Stimulated activated CD8-positive, alpha-beta memory T cell treated with anti-CD3 and anti-CD28 coated beads, Interleukin-15, amount 100 ng/mL, for 48 hours (primary cell): ENCODE measurements at regions not wholly inside any gene's neighbourhood (a gene's known extent, or its start where the extent isn't known, plus 50 kb on each side); places are given as distances from the start of the nearest gene placed in this dataset.

Experiments used
- DNase-seq, 2 donors: peaks; one replicate each; pipeline ENCODE4 v3.0.0-alpha.2; 2020; ENCODE audit warnings: low read depth in 2 of 2

DNA sequence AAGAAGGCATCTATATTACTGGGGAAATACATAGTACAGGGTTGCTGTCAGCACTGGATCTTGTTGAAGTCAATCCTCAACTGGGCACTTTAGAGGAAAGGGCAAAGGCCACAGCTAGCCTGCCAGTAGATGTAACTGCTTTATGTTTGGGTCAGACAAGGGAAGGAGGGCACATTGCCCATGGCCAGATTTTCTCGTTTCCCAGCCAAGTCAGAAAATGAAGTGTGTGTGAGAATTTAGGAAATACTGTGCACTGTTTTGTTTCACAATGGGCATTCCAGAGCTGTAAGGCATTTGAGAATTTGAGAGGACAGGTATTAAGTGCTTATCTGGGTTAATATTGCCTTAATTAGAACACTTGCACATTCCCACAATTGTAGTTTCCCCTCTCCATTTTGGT is 183.9 kb upstream of the MCHR2 start:
- DNase-seq = no peak

DNA sequence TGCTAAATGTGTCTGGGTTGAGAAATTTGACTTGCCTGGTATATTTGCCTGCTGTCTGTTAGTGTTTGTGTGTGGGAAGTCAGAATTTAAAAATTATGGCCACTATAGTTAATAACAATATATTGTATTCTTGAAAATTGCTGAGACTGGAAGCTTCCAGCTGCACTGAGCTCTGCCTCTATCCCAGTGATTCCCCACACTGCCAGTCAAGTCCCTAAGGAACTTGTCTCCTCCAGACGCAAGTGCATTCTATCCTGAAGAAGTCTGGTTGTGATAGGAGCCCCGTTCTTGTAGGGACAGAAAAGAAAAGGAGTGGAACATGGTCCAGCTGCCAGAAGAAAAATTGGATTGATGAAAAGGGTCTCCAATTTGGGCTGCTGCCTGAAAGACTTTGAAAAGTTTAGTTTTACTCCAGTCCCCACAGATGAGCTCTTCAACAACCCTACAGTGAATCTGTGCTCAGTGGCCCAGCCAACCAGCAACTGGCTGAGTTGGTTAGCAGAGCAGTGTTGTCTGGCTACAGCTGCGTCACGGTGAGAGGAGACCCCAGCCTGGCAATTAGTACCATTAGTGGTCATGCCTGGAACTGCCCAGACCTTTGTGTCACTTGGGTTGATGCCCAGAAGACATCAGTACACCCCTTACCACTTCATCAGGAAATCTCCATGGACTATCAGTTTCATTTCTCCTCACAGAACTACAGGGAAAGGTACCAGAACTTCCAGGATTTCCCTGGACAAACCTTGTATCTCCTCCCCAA is 183.1 kb upstream of the MCHR2 start:
- no peak for DNase-seq

DNA sequence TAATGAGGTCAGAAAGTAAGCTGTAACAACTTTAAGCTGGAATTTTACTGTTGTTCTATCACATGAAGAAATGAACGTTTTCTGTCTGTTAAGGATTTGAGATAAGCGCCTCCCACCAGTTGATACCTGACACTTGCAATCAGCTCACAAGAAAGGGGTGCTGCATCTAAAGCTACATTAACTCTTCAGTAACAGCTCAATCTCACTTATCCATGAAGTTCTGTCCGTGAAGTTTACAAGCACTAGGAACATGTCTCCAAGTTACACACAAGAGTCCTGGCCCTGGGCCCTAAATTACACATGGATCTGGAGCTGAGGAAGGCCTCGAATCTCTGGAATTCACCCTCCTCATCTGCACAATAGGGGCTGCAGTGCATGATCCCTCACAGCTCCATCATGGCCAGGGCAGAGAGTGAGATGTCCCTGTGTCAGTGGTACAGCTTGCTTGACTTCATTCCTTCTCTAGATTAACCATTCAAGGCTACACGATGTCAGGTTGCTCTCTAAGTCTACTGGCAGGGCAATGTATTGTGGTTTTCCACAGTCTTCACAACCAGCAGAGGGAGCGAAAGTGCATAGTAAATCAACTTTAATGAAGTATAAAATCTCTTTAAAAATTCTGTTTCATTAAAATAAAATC is 182.4 kb upstream of the MCHR2 start:
- no peak for DNase-seq

GRCh38 chr6:100175814-100176310 is 181.8 kb upstream of the MCHR2 start:
- DNase-seq = no peak

DNA sequence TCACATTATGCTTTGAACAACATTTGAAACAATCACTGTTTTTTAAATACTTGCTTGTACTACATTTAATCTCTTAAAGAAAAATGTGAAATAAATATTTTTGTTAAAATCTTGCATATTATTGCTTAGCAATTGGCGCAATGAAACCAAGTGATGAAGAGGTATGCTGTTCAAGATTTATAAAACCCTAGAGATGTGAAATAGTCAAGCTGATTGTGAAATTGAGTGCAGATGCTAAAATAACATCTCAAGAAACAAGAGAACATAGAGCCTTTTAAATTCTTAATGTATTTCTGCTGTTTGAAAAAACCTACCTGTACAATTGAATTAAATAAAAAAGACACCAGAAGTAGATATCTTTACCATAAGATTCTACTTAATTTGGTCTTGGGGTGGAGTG is 179.2 kb upstream of the MCHR2 start:
- DNase-seq = no peak

DNA sequence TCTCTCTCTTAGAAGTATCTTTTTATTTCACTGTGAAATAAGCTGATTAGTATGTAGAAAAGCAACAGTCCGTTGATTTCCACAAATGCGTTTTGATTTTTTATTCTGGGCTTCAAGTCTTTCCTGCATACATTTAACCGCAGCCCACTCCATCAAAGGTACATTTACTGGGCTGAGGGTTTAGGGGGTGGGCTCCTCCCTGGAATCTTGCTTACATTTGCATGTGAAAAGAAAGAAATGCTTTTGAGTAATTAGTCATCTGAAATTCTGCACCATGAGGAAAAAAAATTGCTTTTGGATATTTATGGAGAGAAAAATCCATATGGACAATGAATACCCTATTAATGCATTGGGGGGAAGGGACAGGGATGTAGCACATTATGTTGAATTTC is 178.3 kb upstream of the MCHR2 start:
- no peak for DNase-seq

GRCh38 chr6:100171533-100172321 is 177.7 kb upstream of the MCHR2 start:
- DNase-seq = no peak

- no peak for DNase-seq
Observed at GRCh38 chr6:100168148-100168547, 174.1 kb upstream of the MCHR2 start.

GRCh38 chr6:100167585-100167984 is 173.6 kb upstream of the MCHR2 start:
- no peak for DNase-seq

DNA sequence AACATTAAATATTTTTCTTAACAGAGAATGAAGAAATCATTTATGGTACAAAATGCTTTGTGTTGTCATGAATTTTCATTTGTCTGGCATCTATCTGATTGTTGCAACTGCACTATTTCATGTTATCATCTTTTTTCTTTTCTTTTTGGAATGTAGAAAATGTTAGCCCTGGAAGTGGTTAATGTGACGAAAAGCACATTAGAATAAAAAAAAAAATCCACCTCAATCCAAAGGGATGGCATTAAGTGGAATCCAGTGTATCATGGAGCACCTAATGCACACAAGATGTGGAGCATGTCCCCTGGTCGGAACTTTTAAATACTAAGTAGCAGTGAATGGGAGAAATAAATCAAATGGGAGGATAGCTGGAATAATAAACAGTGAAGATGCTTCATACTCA is 172.9 kb upstream of the MCHR2 start:
- DNase-seq = no peak

DNA sequence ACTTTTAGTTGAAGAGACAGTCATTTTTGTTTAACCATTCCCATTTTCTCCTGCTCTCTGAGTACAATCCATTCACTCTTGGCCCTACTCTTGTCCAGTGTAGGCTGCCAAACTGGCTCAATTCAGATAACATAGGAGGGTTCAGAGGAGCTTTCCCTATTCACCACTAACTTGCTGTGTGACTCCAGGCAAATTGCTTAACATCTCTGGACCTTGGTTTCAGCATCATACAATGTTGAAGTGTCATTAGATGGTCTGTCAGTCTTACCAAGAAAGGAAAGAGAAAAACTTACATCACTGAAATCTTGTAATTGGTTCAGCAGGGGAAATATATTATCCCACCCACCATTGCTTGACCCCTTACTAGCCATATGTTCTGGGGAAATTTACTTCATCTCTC is 171.4 kb upstream of the MCHR2 start:
- DNase-seq = no peak

DNA sequence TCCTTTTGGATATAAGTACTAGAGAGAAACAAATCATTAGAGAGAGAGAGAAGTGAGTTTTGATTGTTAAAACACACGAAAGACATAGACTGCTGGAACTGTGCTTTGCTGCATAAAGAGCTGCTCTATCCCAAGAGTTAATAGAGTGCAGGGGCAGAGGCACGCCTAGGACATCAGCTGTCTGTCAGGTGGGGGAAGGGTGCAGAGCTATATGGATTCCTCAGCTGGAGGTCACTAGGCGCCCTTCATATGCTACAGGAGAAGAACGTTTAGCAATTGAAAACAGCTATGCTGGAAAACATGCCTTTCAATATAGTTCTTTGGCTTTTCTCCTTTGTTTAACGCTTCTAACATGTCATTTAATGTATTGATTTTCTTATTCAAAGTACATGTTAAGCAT is 169.0 kb upstream of the MCHR2 start:
- no peak for DNase-seq

DNA sequence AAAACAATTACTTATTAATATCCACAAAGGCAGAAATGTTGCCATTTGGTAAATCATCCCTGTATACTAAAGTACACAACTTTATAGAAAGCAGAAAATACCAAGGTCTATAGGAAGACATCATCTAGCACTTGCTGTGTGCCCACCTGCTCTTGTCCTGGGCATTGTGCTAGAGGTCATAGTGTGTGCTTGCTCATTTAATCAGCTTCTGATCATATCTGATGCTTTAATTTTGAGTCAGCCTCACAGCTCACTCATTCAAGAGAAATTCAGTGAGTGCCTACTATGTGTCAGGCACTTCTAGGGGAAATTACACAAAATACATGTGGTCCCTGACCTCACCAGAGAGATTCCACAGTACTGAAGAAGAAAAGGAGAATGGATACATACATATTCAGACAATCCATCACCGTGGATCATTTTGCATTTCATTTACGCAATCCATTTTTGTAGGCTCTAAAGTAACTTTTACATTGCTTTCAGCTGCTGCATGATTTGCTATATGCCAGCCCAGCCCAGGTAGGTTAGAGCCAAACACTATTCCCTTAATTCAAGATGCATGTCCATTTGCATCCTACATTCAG is 167.9 kb upstream of the MCHR2 start:
- DNase-seq = no peak

GRCh38 chr6:100160930-100161329 is 166.9 kb upstream of the MCHR2 start:
- DNase-seq = no peak

- no peak for DNase-seq
Observed at GRCh38 chr6:100155141-100155540, 161.1 kb upstream of the MCHR2 start.

DNA sequence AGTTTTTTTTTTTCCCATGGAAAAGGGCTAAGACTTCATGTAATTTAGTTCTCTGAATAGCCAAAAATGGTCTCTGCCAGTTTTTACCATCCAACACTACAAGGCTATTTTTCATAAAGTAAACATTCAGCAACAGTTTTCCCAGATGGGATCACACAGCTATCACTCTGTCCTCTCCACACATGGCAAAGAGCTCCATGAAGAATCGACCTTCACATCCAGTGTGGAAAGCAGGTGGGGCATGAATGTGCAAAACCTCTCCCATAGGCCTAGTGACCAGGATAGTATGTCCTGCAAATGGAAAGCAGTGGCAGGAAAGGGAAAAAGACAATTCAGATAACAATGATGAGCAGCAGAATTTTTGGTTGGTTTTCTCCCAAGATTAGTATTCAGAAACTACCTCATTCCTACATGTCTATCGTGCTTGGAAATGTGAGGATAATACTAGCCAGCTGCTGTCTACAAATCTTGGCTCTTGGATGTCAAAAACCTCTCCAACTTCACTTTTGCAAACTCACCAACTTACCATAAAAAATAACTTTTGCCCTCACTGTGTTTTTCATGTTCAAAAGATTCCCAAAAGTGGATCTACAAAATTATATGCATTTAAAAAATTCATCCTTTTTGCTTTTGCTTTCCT is 159.7 kb upstream of the MCHR2 start:
- DNase-seq = no peak

DNA sequence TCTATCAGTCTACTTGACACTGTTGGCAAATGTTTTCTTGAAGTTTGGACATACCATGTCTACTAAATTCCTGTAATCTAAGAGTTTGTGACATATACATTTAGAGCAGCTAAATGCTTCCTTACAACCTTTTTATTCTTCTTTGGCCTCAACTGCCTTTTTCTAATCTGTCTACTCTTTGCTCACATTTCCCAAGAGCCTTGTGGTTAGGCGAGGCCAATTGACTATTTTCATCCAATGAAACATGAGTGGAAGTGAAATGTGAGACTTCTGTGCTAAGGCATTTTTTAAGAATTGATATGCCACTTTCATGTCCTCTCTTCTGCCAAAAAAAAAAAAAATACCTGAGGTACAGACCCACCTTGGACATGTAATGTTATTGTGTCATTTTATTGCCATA is 158.2 kb upstream of the MCHR2 start:
- no peak for DNase-seq

- no peak for DNase-seq
Observed at GRCh38 chr6:100144991-100145390, 151.0 kb upstream of the MCHR2 start.

DNA sequence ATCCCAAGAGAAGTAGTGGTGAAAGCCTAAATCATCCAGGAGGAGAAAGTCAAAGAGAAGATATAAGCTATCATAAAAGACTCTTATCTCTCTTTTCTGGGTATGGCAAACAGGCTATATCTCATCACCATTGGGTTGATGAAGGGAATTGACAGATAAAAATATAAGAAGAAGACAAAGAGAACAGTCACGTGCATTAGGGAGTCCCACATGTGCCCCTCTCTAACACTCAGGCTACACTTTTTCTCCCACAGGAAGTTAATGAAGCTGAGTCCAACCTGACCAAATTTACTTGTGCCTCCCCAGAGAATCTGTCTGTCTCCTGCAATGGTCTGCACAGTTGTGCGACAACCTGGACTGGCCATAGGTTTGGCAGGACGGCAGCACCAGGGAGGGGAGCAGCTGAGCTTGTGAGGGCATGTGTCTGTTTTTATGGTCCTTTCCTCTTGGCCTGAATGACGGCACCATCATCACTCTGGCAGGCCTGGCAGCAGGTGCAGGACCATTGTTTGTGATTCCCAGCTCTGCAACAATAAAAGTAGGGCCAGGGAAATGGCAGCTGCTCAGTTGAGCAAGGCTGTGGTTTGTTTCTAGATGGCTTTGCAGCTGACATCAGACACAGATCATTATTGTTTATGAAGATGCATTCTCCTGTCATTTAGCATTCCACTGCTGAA is 144.5 kb upstream of the MCHR2 start:
- DNase-seq = no peak

GRCh38 chr6:100137759-100138158 is 143.7 kb upstream of the MCHR2 start:
- no peak for DNase-seq

DNA sequence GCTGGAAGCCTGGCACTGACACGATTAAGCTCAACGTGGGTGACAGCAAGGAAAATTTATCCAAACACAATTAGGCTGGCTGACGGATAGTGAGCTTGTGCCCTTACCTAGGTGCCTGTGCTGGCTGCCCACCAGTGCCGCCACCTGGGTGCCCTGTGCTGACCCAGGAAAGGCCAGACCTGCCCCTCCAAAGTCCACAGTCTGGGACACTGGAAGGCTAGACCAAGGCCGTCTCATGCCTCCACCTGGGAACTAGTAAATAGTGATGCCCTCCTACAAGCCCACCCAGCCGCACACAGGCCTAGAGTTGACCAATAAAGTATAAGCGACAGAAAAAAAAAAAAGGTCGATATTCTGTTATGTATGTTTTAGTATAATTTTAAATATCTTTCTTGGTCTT is 142.6 kb upstream of the MCHR2 start:
- DNase-seq = no peak
